ENCODE measurements at regions not wholly inside any gene's neighbourhood (a gene's known extent, or its start where the extent isn't known, plus 50 kb on each side); places are given as distances from the start of the nearest gene placed in this dataset.

- TF ChIP-seq EZH2 (IDR thresholded peaks at IDR 0.05; ENCODE audit: borderline replicate concordance, control insufficient read depth, low read depth, low read length): no peak
- TF ChIP-seq MTA3 (IDR thresholded peaks at IDR 0.05; ENCODE audit: borderline replicate concordance, low read length): no peak
- TF ChIP-seq SIN3A (IDR thresholded peaks at IDR 0.05; ENCODE audit: low read depth, low read length): no peak
- no peak for TF ChIP-seq SPI1 (IDR thresholded peaks at IDR 0.05; ENCODE audit: borderline replicate concordance, insufficient read depth, low read depth, low read length)
- TF ChIP-seq EP300 (IDR thresholded peaks at IDR 0.05; ENCODE audit: borderline replicate concordance in 1 of 2, control insufficient read depth in 1 of 2, low read depth in 2 of 2, low read length in 2 of 2): no peak
- TF ChIP-seq CTCF (IDR thresholded peaks at IDR 0.05 in 2 of 3, conservative IDR thresholded peaks at IDR 0.05 in 1 of 3; ENCODE audit: control insufficient read depth in 2 of 3, extremely low read depth in 1 of 3, insufficient read depth in 1 of 3, low read depth in 3 of 3, low read length in 3 of 3): no peak
- no peak for TF ChIP-seq SUZ12 (IDR thresholded peaks at IDR 0.05; ENCODE audit: unreplicated experiment)
- no peak for TF ChIP-seq E2F4 (IDR thresholded peaks at IDR 0.05; ENCODE audit: low read depth, low read length)
Observed at GRCh38 chr3:16741103-16741758, 136.0 kb upstream of the DAZL start.
